NCI-H1436 (cell line): ENCODE measurements at regions not wholly inside any gene's neighbourhood (a gene's known extent, or its start where the extent isn't known, plus 50 kb on each side); places are given as distances from the start of the nearest gene placed in this dataset.

Source experiments
- DNase-seq: peaks from one replicate; lab custom pipeline; 2025; lab: John Stamatoyannopoulos, UW

GRCh38 chr9:115367780-115368525 is 250.0 kb upstream of the TNC start:
- DNase-seq: no peak

DNA sequence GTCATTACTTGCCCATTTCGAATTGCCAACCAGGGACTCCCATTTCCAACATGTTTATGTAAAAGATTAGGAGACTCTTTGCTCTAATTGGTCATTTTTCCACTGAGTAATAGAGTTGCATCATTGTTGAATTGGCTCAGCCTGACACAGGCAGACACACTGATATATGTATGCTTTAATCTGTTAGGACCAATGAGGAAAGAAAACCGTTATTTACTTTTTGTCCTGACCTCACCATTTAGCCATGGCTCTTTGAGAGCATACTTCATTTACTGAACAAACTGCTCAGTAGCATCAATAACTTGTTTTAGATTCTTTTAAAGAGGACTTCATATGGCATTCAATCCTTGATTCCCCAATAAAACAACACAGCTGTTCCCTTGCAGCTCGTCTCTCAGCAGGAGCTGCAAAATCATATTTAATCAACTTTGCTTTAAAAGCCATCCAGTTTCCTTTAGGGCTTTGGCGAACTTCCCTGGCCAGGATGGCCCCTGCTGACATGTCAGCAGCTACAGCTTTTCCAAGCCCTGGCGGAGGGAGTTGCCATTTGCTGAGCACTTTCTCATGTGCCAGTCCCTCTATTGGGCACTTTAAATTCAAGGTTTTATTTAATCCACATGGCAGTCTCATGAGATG is 251.5 kb upstream of the TNC start:
- no peak for DNase-seq

DNA sequence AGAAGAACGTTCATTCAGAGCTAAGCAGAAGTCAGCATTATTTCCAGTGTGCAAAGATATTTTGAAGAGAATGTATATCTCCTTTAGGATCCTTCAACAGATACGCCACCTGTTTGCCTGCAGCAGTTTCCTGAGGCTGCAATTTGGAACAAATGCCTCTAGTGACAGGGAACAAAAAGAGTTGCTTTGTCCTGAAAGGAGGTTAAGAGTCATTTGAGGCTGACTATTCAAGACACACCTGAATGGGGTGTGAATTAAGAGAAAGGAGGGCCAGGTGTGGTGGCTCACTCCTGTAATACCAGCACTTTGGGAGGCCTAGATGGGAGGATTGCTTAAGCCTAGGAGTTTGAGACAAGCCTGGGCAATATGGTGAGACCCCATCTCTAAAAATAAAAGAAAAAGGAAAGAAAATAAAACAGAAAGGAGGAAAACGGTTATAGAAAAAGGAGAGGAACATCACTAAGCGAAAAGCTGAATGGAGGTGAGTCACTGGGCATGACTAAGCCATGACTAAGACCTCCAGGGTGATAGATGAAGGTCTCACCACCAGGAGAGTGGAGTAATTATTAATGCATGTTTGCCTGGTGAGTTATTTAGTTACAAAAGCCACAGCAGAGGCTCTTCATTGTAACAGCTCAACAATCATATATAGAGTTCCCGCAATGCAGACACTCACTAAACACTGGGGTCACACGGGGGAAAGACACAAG is 255.2 kb upstream of the TNC start:
- no peak for DNase-seq

DNA sequence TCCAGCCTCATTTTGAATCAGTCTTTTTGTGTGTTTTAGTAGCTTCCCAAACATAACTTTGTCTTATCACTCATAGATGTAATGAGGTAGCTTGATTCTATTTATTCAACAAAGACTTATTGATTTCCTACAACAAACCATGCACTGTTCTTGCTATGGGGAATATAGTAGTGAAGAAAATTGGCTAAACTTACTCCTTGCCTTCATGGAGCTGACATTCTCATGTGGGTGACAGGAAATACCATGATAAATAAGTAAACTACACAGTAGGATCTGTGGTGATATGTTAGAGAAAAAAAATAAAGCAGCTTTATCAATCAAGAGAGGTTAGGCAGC is 255.7 kb upstream of the TNC start:
- no peak for DNase-seq

DNA sequence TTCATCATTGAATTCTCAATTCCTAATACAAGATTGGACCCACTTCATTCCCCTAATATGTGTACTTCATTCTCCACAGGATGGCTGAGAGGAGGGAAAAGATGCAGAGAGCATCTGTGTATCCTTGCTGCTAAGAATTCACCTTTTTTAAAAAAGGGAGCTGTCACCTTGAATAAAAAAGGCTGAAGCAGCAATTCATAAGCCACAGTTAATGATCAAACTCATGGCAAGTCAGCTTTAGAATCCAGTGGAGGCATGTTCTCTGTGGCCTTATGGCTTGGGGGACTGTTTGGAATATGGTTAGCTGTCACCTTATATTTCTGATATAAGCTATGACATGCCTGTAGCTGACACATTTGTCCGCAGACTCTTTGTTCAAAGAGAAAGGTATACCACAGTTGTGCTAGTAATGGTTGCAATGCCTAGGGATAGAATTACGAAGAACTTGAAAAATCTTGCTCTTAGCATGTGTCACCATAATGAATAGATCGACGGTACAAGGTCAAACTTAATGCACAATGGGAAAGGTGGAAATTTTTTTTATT is 256.8 kb upstream of the TNC start:
- no peak for DNase-seq

- DNase-seq: no peak
Observed at GRCh38 chr9:115378241-115378640, 260.3 kb upstream of the TNC start.

- DNase-seq: no peak
Observed at GRCh38 chr9:115378758-115379157, 260.8 kb upstream of the TNC start.

DNA sequence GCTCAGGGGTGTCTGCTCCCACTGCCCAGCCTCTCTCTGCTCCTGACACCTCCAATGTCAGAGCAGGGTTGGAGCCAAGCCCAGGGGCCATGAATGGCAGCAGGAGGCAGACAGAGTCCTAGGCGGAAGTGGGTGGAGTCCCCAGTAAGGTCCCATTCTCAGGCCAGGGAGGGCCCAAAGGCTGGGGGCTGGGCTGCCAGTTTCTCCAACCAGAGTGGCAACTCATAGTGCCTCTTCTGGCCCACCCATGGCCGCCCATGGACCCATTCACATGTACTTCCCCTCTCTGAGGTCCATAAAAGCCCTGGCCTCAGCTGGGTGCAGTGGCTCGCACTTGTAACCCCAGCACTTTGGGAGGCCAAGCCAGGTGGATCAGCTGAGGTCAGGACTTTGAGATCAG is 261.8 kb upstream of the TNC start:
- DNase-seq: no peak

DNA sequence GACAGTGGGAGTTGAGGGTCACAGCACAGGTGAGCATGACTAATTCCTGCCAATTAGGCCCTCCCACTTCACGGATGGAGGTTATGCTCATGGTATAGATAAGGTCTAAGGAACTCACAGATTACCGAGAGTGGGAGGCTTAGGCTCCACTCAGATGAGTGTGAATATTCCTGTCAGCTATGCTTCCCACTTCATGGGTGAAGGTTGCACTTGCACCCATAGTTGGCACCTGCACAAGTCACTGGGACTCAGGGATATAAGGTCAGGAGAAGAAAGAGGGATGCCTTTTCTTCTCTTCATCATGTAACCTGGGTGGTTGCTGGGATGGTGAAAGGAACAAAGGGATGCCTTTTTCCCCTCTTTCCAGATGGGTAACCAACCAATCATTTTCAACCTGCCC is 264.9 kb upstream of the TNC start:
- DNase-seq: no peak

- DNase-seq: no peak
Observed at GRCh38 chr9:115385383-115386122, 267.6 kb upstream of the TNC start.

DNA sequence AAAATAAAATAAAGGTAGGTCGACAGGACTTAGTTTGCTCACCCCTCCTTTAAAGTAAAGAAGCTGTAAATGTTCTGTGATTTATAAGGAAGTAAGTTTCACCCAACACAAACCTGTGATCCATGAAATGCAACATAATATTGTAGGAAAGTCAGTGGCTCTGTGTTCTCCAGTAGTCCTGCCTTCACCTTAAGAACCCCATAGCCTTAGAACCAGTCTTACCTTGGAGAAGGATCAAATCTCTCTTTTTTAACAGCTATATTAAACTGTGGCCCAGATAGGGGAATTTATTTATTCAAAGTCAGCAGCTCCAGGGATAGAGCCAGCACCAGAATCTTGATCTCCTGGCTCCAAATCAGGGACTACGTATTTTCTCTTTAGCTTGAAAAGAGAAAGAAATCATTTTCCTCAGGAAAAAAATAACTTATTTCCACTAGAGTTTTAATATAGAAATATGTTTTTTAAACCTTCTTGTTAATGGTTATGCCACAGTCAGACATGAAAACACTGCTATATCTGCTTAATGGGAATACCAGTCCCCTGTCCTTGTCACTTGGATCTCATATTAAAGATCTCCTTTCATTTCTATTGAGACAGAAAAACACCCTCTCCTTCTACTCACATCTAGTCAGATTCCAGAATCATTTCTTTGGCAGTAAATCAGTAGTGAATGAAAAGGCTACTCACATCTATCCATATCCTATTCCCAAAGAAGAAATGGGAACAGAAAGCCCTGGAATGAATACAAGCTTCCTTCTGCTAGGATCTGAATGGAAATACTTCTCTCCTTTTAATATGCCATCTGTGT is 269.2 kb upstream of the TNC start:
- no peak for DNase-seq

DNA sequence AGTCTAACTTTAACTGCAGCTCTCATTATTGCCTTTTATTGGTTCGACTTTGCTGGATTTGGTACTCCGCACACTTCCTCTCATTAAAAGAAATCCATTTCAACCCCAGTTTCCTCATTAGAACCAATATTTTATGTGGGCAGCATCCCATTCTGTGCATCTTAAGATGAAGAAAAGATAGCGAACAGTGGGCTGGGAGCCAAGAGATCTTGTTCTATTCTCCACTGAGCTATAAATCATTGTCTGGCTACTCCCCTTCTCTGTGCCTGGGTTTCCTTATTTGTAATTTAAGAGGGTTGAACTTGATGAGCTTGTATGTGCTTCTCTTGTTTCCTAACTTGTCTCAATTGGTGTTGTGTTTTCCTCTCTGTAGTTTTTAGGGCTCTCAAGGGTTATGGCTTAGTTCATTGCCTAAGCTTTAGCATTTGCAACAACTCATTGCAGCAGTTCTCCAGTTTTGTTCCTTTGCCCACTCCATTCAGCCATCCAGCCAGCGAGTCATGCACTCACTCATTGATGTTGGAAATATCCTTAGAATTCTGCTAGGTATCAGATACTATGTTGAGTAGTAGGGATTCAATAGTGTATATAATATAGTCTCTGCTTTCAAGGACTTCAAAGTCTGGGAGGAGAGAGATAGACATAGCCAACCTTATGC is 273.3 kb upstream of the TNC start:
- DNase-seq: no peak

DNA sequence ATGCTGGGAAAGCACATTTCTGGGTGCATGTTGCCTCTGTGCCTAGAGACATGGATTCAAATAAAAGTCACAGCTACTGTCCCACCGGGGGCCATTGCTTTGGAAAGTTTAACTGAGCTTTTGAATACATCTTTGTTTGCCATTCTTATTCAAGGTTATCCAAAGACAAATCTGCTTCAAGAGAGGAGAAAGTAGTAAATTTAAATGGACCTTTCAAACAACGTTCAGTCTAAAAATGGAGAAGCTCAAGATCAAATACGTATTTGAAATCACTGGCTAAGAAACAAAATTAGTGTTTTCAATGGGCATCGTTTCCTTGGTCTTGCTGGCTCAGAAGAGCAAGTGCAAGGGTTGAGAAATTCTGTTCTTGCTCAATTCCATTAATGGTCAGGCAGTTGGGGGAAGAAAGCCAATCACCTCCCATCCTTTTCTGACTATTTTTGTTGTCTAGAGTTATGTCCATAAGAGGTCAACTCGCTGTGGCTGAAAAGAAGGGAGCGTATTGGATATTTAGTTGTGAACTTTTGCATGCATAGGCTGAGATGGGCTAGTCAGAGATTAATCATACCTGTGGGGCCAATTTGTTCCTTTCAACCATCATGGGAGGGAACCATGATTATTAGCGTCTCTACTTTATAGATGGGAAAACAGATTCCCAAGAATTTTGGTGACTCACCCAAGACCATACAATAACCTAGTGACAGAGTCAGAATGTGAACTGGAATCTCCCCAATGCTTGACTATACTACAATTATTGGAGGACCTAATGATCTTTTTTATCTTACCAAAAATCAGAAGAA is 276.2 kb upstream of the TNC start:
- DNase-seq: no peak

- no peak for DNase-seq
Observed at GRCh38 chr9:115395511-115396021, 277.6 kb upstream of the TNC start.

GRCh38 chr9:115396071-115396529 is 278.1 kb upstream of the TNC start:
- no peak for DNase-seq

GRCh38 chr9:115397591-115398312 is 279.8 kb upstream of the TNC start:
- no peak for DNase-seq

- DNase-seq: no peak
Observed at GRCh38 chr9:115398313-115398650, 280.3 kb upstream of the TNC start.

DNA sequence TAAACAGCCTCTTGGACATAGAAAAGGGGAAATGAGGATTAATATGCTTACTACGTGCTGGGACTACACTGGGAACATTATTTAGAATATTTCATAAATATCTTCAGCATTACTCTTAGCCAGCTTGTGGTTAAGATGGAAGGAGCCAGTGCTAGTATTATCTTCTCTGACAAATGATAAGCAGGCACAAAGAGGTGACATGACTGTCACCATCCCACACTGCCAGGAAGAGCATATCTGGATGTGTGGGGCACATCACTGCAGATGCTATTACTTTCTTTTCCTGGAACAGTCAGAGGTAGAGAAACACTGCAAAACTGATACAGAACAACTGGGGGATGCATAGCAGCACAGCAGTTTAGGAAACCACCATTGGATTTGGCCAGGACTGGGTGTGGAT is 281.0 kb upstream of the TNC start:
- no peak for DNase-seq

GRCh38 chr9:115400796-115401195 is 282.8 kb upstream of the TNC start:
- no peak for DNase-seq
